PFSK-1 (cell line): ENCODE measurements at regions not wholly inside any gene's neighbourhood (a gene's known extent, or its start where the extent isn't known, plus 50 kb on each side); places are given as distances from the start of the nearest gene placed in this dataset.

Experiments used
- FOXP2 ChIP-seq: optimal IDR thresholded peaks from 2 replicates; pipeline ENCODE3; 2011; ENCODE audit warnings: borderline replicate concordance, control low read depth, inconsistent platforms; ENCODE audit not compliant: insufficient read depth; ENCODE audit errors: extremely low read length, extremely low read depth
- POLR2AphosphoS5 ChIP-seq: IDR thresholded peaks from 2 replicates; pipeline ENCODE4 v1.6.1; 2012; ENCODE audit warnings: low read depth, mild to moderate bottlenecking, control low read depth, low read length, moderate library complexity
- SIN3A ChIP-seq: IDR thresholded peaks from 2 replicates; pipeline ENCODE4 v1.6.1; 2012; ENCODE audit warnings: mild to moderate bottlenecking, low read length, moderate library complexity, borderline replicate concordance; ENCODE audit not compliant: insufficient read depth
- TAF1 ChIP-seq: IDR thresholded peaks from 2 replicates; pipeline ENCODE4 v1.6.1; 2012; ENCODE audit warnings: low read length, control low read depth, borderline replicate concordance; ENCODE audit not compliant: insufficient read depth
- TF ChIP-seq, protein P1 (sequence below), 2 experiments: IDR thresholded peaks; 2 replicates each; pipeline versions ENCODE4 v1.6.1 to v1.8.0; 2011 to 2012; ENCODE audit warnings: low read depth in 2 of 2, low read length in 2 of 2, control low read depth in 1 of 2, inconsistent platforms in 1 of 2, mild to moderate bottlenecking in 1 of 2, moderate library complexity in 1 of 2; ENCODE audit not compliant: insufficient read depth in 1 of 2

DNA sequence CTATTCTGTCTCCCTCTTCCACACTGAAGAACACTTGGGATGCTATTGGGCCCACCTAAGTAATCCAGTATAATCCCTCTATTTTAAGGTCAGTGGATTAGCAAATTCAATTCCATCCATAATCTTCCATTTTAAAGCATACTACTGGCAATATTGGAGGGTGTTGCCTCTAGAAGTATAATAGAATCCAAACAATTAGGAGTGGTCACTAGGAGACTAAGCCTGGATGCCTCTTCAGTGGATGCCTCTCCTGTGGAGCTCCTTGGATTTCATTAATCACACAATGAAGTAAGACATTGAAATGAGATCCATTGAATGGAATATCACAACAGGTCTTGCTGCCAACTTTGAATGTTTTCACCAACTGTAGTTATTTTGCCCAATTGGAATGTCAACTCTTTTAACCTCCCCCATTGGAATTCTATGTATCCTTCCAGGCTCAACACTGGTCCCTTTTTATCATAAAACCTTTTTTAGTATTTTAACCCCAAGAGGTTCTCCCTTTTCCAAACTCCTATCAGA is 311.6 kb downstream of the PLK2 start:
- TF ChIP-seq TAF1 (no peak), POLR2AphosphoS5 (no peak)

DNA sequence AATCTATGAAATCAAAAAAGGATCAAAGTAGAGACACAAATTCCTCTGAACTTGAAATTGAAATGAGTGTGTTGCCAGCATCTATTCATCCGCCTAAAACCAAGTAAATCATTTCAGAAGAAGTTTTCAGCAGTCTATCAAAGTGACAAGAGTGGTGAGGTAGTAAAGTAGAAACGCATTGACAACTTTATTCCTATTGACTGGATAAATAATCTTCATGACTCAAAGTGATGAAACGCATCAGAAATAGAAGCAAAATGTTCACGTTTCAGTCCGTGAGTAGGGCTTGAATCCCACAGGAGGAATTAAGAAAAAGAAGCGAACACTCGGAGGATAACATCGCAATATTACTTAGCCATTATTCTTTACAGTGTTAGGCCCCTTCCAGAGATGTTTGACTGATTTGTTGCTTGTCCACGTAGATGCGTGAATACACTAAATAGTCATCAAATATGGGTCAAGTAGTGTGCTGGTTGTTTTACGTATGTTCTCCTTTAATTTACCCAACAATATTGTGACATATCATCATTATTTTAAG is 314.4 kb downstream of the PLK2 start:
- TF ChIP-seq POLR2AphosphoS5 (no peak), SIN3A (no peak), TAF1 (no peak), FOXP2 (no peak)
- TF ChIP-seq, protein P1, sequence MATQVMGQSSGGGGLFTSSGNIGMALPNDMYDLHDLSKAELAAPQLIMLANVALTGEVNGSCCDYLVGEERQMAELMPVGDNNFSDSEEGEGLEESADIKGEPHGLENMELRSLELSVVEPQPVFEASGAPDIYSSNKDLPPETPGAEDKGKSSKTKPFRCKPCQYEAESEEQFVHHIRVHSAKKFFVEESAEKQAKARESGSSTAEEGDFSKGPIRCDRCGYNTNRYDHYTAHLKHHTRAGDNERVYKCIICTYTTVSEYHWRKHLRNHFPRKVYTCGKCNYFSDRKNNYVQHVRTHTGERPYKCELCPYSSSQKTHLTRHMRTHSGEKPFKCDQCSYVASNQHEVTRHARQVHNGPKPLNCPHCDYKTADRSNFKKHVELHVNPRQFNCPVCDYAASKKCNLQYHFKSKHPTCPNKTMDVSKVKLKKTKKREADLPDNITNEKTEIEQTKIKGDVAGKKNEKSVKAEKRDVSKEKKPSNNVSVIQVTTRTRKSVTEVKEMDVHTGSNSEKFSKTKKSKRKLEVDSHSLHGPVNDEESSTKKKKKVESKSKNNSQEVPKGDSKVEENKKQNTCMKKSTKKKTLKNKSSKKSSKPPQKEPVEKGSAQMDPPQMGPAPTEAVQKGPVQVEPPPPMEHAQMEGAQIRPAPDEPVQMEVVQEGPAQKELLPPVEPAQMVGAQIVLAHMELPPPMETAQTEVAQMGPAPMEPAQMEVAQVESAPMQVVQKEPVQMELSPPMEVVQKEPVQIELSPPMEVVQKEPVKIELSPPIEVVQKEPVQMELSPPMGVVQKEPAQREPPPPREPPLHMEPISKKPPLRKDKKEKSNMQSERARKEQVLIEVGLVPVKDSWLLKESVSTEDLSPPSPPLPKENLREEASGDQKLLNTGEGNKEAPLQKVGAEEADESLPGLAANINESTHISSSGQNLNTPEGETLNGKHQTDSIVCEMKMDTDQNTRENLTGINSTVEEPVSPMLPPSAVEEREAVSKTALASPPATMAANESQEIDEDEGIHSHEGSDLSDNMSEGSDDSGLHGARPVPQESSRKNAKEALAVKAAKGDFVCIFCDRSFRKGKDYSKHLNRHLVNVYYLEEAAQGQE (IDR thresholded peaks at IDR 0.05; ENCODE audit: insufficient read depth in 1 of 2, low read depth in 2 of 2, low read length in 2 of 2) = no peak

DNA sequence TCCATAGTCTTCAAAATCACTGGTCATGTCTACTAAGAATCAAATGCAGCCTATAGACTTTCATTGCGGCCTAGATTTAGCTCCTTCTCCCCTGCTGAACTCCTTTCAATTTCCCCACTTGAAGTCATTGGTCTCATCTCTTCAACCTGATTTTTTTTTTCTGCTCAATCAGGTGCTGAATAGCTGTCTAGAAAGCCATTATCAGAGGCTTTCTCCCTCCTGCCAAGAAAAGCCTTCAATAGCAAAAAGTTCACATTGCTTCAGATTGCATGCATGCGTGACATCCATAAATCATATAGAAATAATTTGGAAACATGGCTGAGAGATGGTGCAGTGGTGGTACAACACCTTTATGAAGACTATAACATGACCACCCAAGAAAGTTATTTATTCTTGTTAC is 316.2 kb downstream of the PLK2 start:
- TF ChIP-seq SIN3A (no peak), TAF1 (no peak), POLR2AphosphoS5 (no peak), FOXP2 (no peak)
- TF ChIP-seq, protein P1 (IDR thresholded peaks at IDR 0.05; ENCODE audit: insufficient read depth in 1 of 2, low read depth in 2 of 2, low read length in 2 of 2) = no peak

DNA sequence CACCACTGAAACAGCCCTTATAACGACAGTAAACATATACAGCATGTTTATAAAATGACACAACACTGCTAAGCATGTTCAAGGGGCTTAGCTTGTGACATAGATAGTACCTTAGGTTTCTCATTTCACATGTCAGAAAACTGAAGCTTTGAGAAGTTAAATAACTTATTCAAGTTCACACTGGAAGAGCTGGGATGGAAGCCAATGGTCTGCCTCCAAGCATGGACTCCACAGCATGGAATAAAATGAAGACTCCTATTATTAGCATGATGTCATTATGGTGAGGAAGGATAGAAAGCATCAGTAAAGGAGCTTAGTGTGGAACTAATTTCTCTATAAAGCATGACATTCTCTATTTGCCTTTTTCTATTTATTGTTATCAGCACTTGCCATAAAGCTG is 316.7 kb downstream of the PLK2 start:
- TF ChIP-seq, protein P1 (IDR thresholded peaks at IDR 0.05; ENCODE audit: insufficient read depth in 1 of 2, low read depth in 2 of 2, low read length in 2 of 2) = no peak
- no peak for TF ChIP-seq TAF1
- no peak for TF ChIP-seq SIN3A
- no peak for TF ChIP-seq POLR2AphosphoS5
- TF ChIP-seq FOXP2 = no peak

DNA sequence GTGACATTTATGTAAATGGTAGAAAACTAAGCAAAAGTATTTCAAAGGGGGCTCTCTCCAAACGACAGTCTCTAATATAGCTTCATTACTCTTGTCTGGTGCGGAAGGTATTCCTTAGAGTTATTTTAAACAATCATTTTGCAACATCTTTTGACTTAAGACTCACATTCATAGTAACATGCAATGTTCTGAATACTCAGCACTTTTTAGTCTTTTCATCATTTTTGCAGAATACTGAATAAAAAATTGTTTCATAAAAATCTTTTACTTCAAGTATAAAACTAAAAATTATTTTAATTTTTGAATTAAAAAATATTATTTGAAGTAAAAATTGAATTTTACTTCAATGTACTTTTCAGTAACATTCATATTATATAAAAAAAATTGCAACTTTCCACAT is 321.1 kb downstream of the PLK2 start:
- no peak for TF ChIP-seq FOXP2
- TF ChIP-seq TAF1 = no peak
- TF ChIP-seq, protein P1 (IDR thresholded peaks at IDR 0.05; ENCODE audit: insufficient read depth in 1 of 2, low read depth in 2 of 2, low read length in 2 of 2) = no peak
- no peak for TF ChIP-seq SIN3A
- no peak for TF ChIP-seq POLR2AphosphoS5

DNA sequence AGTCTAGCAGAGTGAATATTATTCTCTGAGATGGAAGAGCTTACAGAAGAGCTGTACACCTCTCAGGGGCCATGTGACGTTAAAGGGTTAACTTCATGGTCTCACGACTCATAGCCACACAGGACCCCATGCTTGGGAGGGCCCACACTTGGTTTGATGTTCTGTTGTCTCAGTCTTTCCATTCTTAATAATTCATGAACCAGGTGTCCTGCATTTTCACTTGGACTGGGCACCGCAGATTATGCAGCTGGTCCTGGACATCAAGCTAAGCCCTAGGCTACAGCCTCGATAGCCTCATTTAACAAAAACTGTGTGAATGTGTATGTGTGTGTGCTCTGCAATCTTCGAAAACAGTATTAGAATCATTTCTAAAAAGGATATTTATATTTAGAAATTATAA is 323.5 kb downstream of the PLK2 start:
- TF ChIP-seq SIN3A = no peak
- TF ChIP-seq TAF1 = no peak
- no peak for TF ChIP-seq FOXP2
- TF ChIP-seq, protein P1 (IDR thresholded peaks at IDR 0.05; ENCODE audit: insufficient read depth in 1 of 2, low read depth in 2 of 2, low read length in 2 of 2) = no peak
- no peak for TF ChIP-seq POLR2AphosphoS5
